Spleen (tissue), 7 donors: ENCODE measurements at regions not wholly inside any gene's neighbourhood (a gene's known extent, or its start where the extent isn't known, plus 50 kb on each side); places are given as distances from the start of the nearest gene placed in this dataset.
"Not testable (repeated sequence)": the region's sequence is repeated elsewhere in the genome, so short reads cannot be mapped to it uniquely, and the experiment has no call there.

Source experiments
- CTCF ChIP-seq, 11 experiments: fragments of 200-600 bp in 7 of 11; fragments of 450-650 bp in 4 of 11; sonication (generic) in 4 of 11; IDR thresholded peaks in 8 of 11; conservative IDR thresholded peaks in 3 of 11; 1 replicate in 7 of 11; 2 replicates in 4 of 11; pipeline versions ENCODE4 v1.4.0 to v1.8.0; 2016 to 2021; ENCODE audit warnings: antibody characterized with exemption in 11 of 11, inconsistent platforms in 4 of 11, mild to moderate bottlenecking in 1 of 11
- POLR2A ChIP-seq, 3 donors: fragments of 450-650 bp; IDR thresholded peaks; one replicate each; pipeline ENCODE4 v1.5.1; 2017; ENCODE audit warnings: antibody characterized with exemption in 3 of 3, mild to moderate bottlenecking in 1 of 3
- POLR2AphosphoS5 ChIP-seq, 3 donors: sonication (generic); formaldehyde crosslinking; IDR thresholded peaks; one replicate each; pipeline ENCODE4 v1.5.1; 2017; ENCODE audit warnings: antibody characterized with exemption in 3 of 3
- donor health status: DM: no; HTN: no; CAD: no; lungs with moderate emphysema.
- donor health status: DM: no; HTN: no; CAD: no.
- donor health status: DM: no; HTN: no; CAD: no.

DNA sequence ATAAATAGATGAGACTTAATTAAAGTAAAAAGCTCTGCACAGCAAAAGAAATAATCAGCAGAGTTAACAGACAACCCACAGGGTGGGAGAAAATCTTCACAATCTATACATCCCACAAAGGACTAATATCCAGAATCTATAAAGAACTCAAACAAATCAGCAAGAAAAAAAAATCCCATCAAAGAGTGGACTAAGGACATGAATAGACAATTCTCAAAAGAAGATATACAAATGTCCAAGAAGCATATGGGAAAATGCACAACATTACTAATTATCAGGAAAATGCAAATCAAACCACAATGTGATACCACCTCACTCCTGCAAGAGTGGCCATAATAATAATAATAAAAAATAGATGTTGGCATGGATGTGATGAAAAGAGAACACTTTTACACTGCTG is 96.6 kb downstream of the IRX5 start:
- TF ChIP-seq CTCF (IDR thresholded peaks at IDR 0.05 in 8 of 11, conservative IDR thresholded peaks at IDR 0.05 in 3 of 11); POLR2A (IDR thresholded peaks at IDR 0.05); POLR2AphosphoS5 (IDR thresholded peaks at IDR 0.05): not testable (repeated sequence)
